SKM-1 treated with dmso at 0.1 percent for 144 hours (cell line): ENCODE measurements at regions not wholly inside any gene's neighbourhood (a gene's known extent, or its start where the extent isn't known, plus 50 kb on each side); places are given as distances from the start of the nearest gene placed in this dataset.

Experiments used
- DNase-seq: peaks from one replicate; lab custom pipeline; 2025; ENCODE audit not compliant: unreplicated experiment; lab: John Stamatoyannopoulos, UW

GRCh38 chr18:61064911-61065310, 268.3 kb upstream of the CDH20 start:
- DNase-seq = no peak

- DNase-seq = no peak
These were observed 256.2 kb upstream of the CDH20 start for GRCh38 chr18:61076986-61077385.

GRCh38 chr18:61079714-61080113, 253.5 kb upstream of the CDH20 start:
- DNase-seq = peak; percentile 56

GRCh38 chr18:61080954-61081528, 252.2 kb upstream of the CDH20 start:
- no peak for DNase-seq

GRCh38 chr18:61082976-61083630, 250.1 kb upstream of the CDH20 start:
- no peak for DNase-seq

- DNase-seq = no peak
These were observed 248.2 kb upstream of the CDH20 start for GRCh38 chr18:61085036-61085435.

- DNase-seq = no peak
These were observed 247.5 kb upstream of the CDH20 start for GRCh38 chr18:61085761-61086160.

- DNase-seq = no peak
These were observed 246.6 kb upstream of the CDH20 start for GRCh38 chr18:61086657-61087056.

GRCh38 chr18:61091379-61091778, 241.9 kb upstream of the CDH20 start:
- no peak for DNase-seq

GRCh38 chr18:61093965-61094364, 239.3 kb upstream of the CDH20 start:
- no peak for DNase-seq

GRCh38 chr18:61096226-61096625, 237.0 kb upstream of the CDH20 start:
- no peak for DNase-seq

- no peak for DNase-seq
These were observed 226.1 kb upstream of the CDH20 start for GRCh38 chr18:61107113-61107512.

GRCh38 chr18:61108706-61109105, 224.5 kb upstream of the CDH20 start:
- DNase-seq = no peak

GRCh38 chr18:61123309-61123708, 209.9 kb upstream of the CDH20 start:
- DNase-seq = no peak

GRCh38 chr18:61127714-61128467, 205.3 kb upstream of the CDH20 start:
- DNase-seq = no peak

GRCh38 chr18:61129001-61129400, 204.2 kb upstream of the CDH20 start:
- DNase-seq = no peak

- DNase-seq = no peak
These were observed 201.2 kb upstream of the CDH20 start for GRCh38 chr18:61132031-61132430.

GRCh38 chr18:61133783-61134182, 199.4 kb upstream of the CDH20 start:
- DNase-seq = no peak

- no peak for DNase-seq
These were observed 196.4 kb upstream of the CDH20 start for GRCh38 chr18:61136711-61137251.

GRCh38 chr18:61141691-61142090, 191.5 kb upstream of the CDH20 start:
- no peak for DNase-seq

- no peak for DNase-seq
These were observed 184.9 kb upstream of the CDH20 start for GRCh38 chr18:61148322-61148721.

- no peak for DNase-seq
These were observed 183.4 kb upstream of the CDH20 start for GRCh38 chr18:61149786-61150185.
